ENCODE measurements at regions not wholly inside any gene's neighbourhood (a gene's known extent, or its start where the extent isn't known, plus 50 kb on each side); places are given as distances from the start of the nearest gene placed in this dataset.

GRCh38 chr7:85498031-85498430 is 311.2 kb upstream of the SEMA3D start:
- no peaks in the 10 kb centered on the region for H3K4me1 ChIP-seq
- H3K27ac ChIP-seq = no peak overlapping the region
- no peak for DNase-seq
- TF ChIP-seq CTCF (IDR thresholded peaks at IDR 0.05) (no peak), POLR2A (IDR thresholded peaks at IDR 0.05) (no peak)
- H3K9me3 ChIP-seq = no peaks in the 10 kb centered on the region
- no peak overlapping the region for H3K4me3 ChIP-seq
- no peaks in the 10 kb centered on the region for H3K36me3 ChIP-seq (ENCODE audit: low read depth, missing control alignments)
- no peaks in the 10 kb centered on the region for H3K27me3 ChIP-seq
- intact Hi-C loops (cut with DNase I; ENCODE audit: low total_unique reads) = no loop called here

- Histone ChIP-seq H3K4me3 (no peak overlapping the region), H3K4me1 (no peaks in the 10 kb centered on the region), H3K27ac (no peak overlapping the region), H3K9me3 (no peaks in the 10 kb centered on the region), H3K27me3 (no peaks in the 10 kb centered on the region), H3K36me3 (ENCODE audit: low read depth, missing control alignments) (no peaks in the 10 kb centered on the region)
- intact Hi-C loops (cut with DNase I; ENCODE audit: low total_unique reads) = no loop called here
- TF ChIP-seq CTCF (IDR thresholded peaks at IDR 0.05) (no peak), POLR2A (IDR thresholded peaks at IDR 0.05) (no peak)
- no peak for DNase-seq
- WGBS, 2 donors = 88 to 92% methylated on average over 3 of the region's 3 CpGs
Measured at GRCh38 chr7:85489498-85489897, 302.6 kb upstream of the SEMA3D start.

- 85 to 88% methylated on average over 1 of the region's 1 CpG for WGBS, 2 donors
- H3K36me3 ChIP-seq (ENCODE audit: low read depth, missing control alignments) = no peaks in the 10 kb centered on the region
- no peaks in the 10 kb centered on the region for H3K27me3 ChIP-seq
- no peak for TF ChIP-seq CTCF (IDR thresholded peaks at IDR 0.05)
- no peak for TF ChIP-seq POLR2A (IDR thresholded peaks at IDR 0.05)
- H3K27ac ChIP-seq = no peak overlapping the region
- no peaks in the 10 kb centered on the region for H3K9me3 ChIP-seq
- intact Hi-C loops (cut with DNase I; ENCODE audit: low total_unique reads) = no loop called here
- no peak overlapping the region for H3K4me3 ChIP-seq
- DNase-seq = no peak
- H3K4me1 ChIP-seq = no peaks in the 10 kb centered on the region
Measured at GRCh38 chr7:85488406-85488805, 301.6 kb upstream of the SEMA3D start.

- DNase-seq = no peak
- 55 to 59% methylated on average over 1 of the region's 1 CpG for WGBS, 2 donors
- Histone ChIP-seq H3K4me1 (no peaks in the 10 kb centered on the region), H3K36me3 (ENCODE audit: low read depth, missing control alignments) (no peaks in the 10 kb centered on the region), H3K27me3 (no peaks in the 10 kb centered on the region), H3K27ac (no peak overlapping the region), H3K9me3 (no peaks in the 10 kb centered on the region), H3K4me3 (no peak overlapping the region)
- intact Hi-C loops (cut with DNase I; ENCODE audit: low total_unique reads) = no loop called here
- TF ChIP-seq POLR2A (IDR thresholded peaks at IDR 0.05) (no peak), CTCF (IDR thresholded peaks at IDR 0.05) (no peak)
Measured at GRCh38 chr7:85483177-85483576, 296.3 kb upstream of the SEMA3D start.

GRCh38 chr7:85480666-85481065 is 293.8 kb upstream of the SEMA3D start:
- intact Hi-C loops (cut with DNase I; ENCODE audit: low total_unique reads) = no loop called here
- Histone ChIP-seq H3K4me3 (no peak overlapping the region), H3K27ac (no peak overlapping the region), H3K36me3 (ENCODE audit: low read depth, missing control alignments) (no peaks in the 10 kb centered on the region), H3K9me3 (no peaks in the 10 kb centered on the region), H3K4me1 (no peaks in the 10 kb centered on the region), H3K27me3 (no peaks in the 10 kb centered on the region)
- TF ChIP-seq POLR2A (IDR thresholded peaks at IDR 0.05) (no peak), CTCF (IDR thresholded peaks at IDR 0.05) (no peak)
- 88 to 94% methylated on average over 1 of the region's 1 CpG for WGBS, 2 donors
- DNase-seq = no peak
